T-helper 17 cell (primary cell): ENCODE measurements at regions not wholly inside any gene's neighbourhood (a gene's known extent, or its start where the extent isn't known, plus 50 kb on each side); places are given as distances from the start of the nearest gene placed in this dataset.

ENCODE experiments used
- ATAC-seq: fragments of 150-1000 bp; cut with Tn5 transposase; 2 replicates; pipeline ENCODE4 v1.10.0; 2021; ENCODE audit warnings: mild to moderate bottlenecking, moderate library complexity
- DNase-seq, 3 donors: peaks; one replicate each; pipeline versions ENCODE4 v3.0.0 to v3.0.0-alpha.2; 2020 to 2021
- H3K9me3 ChIP-seq: one replicate; pipeline ENCODE4 v1.7.0; 2013; ENCODE audit warnings: low read length, mild to moderate bottlenecking; ENCODE audit not compliant: control insufficient read depth, poor library complexity, severe bottlenecking
- H3K27ac Mint-ChIP-seq: one replicate; pipeline ENCODE4 v1.8.0; 2022; ENCODE audit warnings: mild to moderate bottlenecking, moderate library complexity, mixed read lengths
- H3K27me3 Mint-ChIP-seq: one replicate; pipeline ENCODE4 v1.8.0; 2022; ENCODE audit warnings: mixed read lengths
- H3K36me3 Mint-ChIP-seq: one replicate; pipeline ENCODE4 v1.8.0; 2022; ENCODE audit warnings: low read depth, mixed read lengths
- H3K4me1 Mint-ChIP-seq: one replicate; pipeline ENCODE4 v1.8.0; 2022; ENCODE audit warnings: mild to moderate bottlenecking, mixed read lengths
- H3K4me3 Mint-ChIP-seq: one replicate; pipeline ENCODE4 v1.8.0; 2022; ENCODE audit warnings: mild to moderate bottlenecking, moderate library complexity, mixed read lengths

DNA sequence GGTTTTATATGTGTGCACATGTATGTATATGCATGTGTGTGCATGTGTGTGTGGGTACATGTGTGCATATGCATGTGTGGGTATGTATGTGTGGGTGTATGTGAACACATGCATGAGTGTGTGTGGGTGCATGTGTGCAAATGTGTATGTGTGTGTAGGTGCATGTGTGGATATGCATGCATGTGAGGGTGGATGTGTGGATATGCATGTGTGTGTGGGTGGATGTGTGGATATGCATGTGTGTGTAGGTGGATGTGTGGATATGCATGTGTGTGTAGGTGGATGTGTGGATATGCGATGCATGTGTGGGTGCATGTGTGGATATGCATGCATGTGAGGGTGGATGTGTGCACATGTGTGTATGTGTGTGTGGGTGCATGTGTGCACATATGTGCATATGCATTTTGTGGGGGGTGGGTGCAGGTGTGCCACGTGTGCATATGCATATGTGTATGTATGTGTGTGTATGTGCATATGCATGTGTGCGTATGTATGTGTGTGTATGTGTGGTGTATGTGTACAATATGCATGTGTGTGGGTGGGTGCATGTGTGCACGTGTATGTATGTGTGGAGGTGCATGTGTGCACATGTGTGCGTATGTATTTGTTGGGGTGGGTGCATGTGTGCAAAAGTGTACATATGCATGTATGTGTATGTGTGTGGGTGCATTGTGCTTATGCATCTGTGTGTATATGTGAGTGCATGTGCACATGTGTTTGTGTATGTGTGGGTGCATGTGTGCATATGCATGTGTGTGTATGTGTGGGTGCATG lies 144.2 kb downstream of the GAS1 start:
- H3K4me1 Mint-ChIP-seq, result no peaks in the 10 kb centered on the region
- ATAC-seq (no peak), DNase-seq (no peak)
- no peak overlapping the region for H3K27ac Mint-ChIP-seq
- H3K4me3 Mint-ChIP-seq, result no peak overlapping the region
- H3K27me3 Mint-ChIP-seq, result peaks cover 13% of the 10 kb centered on the region
- H3K9me3 ChIP-seq, result no peaks in the 10 kb centered on the region
- no peaks in the 10 kb centered on the region for H3K36me3 Mint-ChIP-seq

DNA sequence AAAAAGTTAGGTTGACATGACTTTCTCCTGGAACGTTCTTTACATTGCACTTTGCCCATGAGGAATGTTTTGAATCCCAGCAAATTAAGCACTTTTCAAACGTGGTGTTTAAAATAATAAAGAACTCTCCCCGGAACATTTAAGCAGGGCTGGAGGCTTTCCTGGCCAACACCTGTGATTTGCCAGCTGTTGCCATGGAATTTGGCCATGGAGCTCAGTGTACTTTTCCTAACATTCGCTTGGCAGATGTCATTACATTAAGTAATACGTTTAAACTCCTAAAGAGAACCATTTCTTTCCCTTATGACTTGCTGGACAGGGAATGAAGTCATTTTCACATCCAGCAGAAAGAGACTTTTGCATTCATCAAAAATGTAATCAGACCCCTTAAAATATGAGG lies 146.1 kb downstream of the GAS1 start:
- H3K27ac Mint-ChIP-seq, result no peak overlapping the region
- ATAC-seq, result no peak
- H3K4me3 Mint-ChIP-seq, result no peak overlapping the region

DNA sequence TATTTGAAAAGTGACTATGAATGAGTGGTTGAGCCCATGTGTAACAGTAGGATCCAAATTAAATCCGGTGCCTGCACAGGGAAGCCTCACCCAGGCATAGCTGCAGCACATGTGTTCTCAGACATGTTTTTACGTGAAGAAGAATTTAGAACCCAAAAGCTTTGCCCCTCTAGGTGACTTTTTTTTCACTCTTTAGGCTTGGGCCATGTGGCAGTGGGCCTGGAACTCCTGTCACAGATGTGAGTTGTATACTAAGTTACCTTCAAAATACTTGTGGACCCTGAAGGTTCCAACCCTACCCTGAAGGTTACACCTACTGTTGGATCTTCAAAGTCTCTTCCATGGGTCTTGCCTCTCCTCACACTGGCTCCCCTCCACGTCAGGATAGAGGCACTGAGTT lies 146.6 kb downstream of the GAS1 start:
- Mint-ChIP-seq H3K27ac (no peak overlapping the region), H3K4me1 (no peaks in the 10 kb centered on the region), H3K36me3 (no peaks in the 10 kb centered on the region), H3K4me3 (no peak overlapping the region), H3K27me3 (peaks cover 22% of the 10 kb centered on the region)
- no peak for DNase-seq
- no peaks in the 10 kb centered on the region for H3K9me3 ChIP-seq
- ATAC-seq, result no peak

More for the DNA sequence above, 146.1 kb downstream of the GAS1 start:
- DNase-seq, result no peak
- no peaks in the 10 kb centered on the region for H3K4me1 Mint-ChIP-seq
- peaks cover 19% of the 10 kb centered on the region for H3K27me3 Mint-ChIP-seq
- H3K36me3 Mint-ChIP-seq, result no peaks in the 10 kb centered on the region
- H3K9me3 ChIP-seq, result no peaks in the 10 kb centered on the region

DNA sequence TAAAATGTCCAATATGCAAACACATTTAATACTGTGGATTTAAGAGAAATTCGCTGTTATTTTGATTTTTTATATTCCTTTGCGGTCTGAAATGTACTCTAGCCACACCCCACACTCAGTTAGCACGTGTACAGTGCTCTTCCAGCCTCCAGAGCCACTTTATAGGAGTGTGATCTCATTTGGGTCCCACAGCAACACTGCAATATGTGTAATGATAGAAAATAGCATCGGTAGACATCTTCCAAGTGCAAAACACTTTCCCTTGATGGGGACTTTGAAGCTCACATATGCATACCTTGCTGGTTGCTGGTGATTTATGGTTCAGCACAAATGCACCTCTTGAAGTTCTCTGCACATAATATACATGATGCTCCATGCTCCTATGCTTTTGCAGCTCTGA lies 148.3 kb downstream of the GAS1 start:
- ATAC-seq (no peak), DNase-seq (no peak)
- H3K4me1 Mint-ChIP-seq, result no peaks in the 10 kb centered on the region
- peaks cover 38% of the 10 kb centered on the region for H3K27me3 Mint-ChIP-seq
- no peaks in the 10 kb centered on the region for H3K36me3 Mint-ChIP-seq
- no peak overlapping the region for H3K27ac Mint-ChIP-seq
- no peaks in the 10 kb centered on the region for H3K9me3 ChIP-seq
- no peak overlapping the region for H3K4me3 Mint-ChIP-seq

DNA sequence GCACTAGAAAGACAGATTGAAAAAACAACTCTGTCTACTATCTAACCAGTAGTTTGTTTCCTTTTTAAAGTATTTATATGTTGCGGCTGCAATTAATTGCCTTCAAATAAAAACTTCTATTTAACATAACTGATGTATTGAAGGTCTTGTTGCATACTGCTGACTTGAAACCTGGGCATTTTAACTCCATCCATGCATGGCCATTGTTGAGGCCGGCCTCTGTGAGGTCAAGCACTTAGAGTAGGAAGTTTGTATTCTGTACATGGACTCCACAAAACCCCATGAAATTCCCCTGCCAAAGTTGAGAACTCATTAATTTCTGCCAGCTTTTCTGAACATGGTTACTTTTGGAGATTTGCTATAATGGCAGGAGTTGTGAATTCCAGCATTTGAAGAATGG lies 150.6 kb downstream of the GAS1 start:
- no peaks in the 10 kb centered on the region for H3K9me3 ChIP-seq
- no peak for DNase-seq
- Mint-ChIP-seq H3K4me1 (no peaks in the 10 kb centered on the region), H3K27ac (no peak overlapping the region), H3K4me3 (no peak overlapping the region), H3K27me3 (peaks cover 45% of the 10 kb centered on the region), H3K36me3 (no peaks in the 10 kb centered on the region)
- no peak for ATAC-seq

DNA sequence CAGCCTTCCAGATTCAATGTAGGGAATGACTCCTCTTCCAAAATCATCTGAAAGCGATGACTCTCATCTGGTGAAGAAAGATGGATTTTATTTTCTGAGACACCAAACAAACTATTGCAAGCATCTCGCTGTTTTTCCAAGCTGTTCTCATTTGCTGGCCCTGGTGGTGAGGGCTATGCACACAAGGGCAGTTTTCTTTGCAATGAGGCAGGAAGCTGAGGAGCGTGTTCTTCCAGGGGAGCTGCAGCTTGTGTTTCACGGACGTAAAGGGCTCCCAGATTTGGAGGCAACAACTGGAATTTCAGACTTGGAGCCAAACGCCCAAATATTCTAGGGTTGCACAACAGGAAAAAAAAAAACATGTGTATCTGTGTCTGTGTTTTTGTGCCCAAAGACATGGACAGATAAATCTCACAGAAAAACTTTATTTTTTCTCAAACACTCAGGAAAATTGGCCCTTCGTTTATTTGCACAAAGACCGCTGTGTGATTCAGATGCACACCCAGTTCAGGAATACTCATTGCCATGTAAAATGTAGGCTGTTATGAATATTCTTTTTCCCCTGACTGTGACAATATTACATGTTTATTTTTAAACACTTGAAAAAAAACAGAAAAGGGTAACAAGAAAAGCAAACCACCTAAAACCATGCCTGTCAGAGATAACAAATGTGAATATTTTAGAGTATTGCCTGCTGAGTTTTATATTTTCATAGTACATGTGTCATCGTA lies 151.3 kb downstream of the GAS1 start:
- Mint-ChIP-seq H3K4me1 (no peaks in the 10 kb centered on the region), H3K27ac (no peak overlapping the region), H3K36me3 (no peaks in the 10 kb centered on the region), H3K4me3 (no peak overlapping the region), H3K27me3 (peaks cover 51% of the 10 kb centered on the region)
- H3K9me3 ChIP-seq, result no peaks in the 10 kb centered on the region
- DNase-seq, result no peak
- no peak for ATAC-seq

DNA sequence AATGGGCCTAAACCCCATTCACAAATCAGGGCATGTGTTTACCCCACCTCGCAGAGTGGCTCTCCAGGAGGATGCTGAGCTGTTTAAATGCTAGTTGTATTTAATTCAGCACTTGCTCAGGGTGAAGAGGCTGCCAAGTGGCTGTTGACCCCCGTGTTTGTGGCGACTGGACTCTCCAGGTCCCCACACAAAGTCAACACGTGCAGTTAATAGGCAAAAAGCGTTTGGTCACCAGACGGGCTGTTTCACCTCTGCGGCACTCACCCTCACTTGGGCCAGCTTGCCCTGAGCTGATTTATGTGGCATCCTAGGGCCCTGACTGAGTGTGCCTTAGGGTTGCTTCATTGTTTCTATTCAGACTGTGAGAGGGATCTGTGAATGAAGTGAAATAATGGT lies 152.3 kb downstream of the GAS1 start:
- ATAC-seq (no peak), DNase-seq (no peak)
- no peaks in the 10 kb centered on the region for H3K9me3 ChIP-seq
- H3K4me3 Mint-ChIP-seq, result no peak overlapping the region
- H3K27ac Mint-ChIP-seq, result no peak overlapping the region
- H3K4me1 Mint-ChIP-seq, result no peaks in the 10 kb centered on the region
- no peaks in the 10 kb centered on the region for H3K36me3 Mint-ChIP-seq
- H3K27me3 Mint-ChIP-seq, result peaks cover 60% of the 10 kb centered on the region

DNA sequence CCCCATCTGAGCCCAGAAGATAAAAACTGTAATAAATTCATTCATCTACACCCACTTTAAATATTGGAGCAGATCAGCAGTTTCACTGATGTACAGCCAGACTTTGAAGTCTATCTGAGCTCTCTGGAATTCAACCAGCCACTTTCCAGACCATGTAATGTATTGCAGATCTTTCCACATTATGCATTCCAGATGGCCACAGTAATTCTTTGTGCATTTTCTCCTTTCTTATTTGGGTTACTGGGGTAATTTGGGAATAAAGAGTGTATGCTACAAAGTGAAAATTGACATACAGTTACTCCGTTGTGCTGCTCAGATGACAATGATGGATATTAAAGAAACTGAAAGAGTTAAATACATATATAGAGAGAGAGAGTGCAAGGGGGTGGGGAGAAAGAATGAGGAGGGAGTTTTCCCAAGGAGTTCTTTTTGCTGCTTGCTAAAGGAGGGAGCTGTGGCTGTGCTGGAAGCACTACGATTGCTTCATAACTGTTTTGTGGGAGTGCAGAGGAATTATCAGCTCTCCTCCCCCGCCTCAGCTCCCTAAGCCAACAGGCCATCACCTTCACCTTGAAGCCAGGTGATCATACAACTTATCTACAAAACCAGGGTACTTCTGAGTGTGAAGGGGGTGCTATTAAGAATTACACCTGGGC lies 152.8 kb downstream of the GAS1 start:
- DNase-seq (no peak), ATAC-seq (no peak)
- Mint-ChIP-seq H3K4me1 (no peaks in the 10 kb centered on the region), H3K4me3 (no peak overlapping the region), H3K27me3 (peaks cover 62% of the 10 kb centered on the region), H3K36me3 (no peaks in the 10 kb centered on the region), H3K27ac (no peak overlapping the region)
- H3K9me3 ChIP-seq, result no peaks in the 10 kb centered on the region

DNA sequence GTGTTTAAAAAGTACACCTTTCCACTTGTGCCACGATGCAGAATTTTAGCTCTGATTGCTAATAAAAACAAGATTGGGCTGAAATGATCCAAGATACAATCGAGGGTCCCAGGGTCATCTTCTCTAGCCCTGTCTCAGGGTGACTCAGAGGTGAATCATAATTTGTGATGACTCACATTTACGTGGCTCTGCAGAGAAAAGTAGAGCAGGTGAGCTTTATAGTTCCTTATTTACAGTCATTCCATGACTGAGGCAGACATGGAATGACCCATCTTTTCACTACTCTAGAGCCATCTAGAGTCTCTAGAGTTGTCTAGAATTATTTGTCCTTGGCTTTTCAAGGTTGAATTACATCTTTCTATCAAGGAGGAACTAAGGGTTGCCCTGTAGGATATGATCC lies 155.2 kb downstream of the GAS1 start:
- H3K27me3 Mint-ChIP-seq, result peaks cover 60% of the 10 kb centered on the region
- no peaks in the 10 kb centered on the region for H3K36me3 Mint-ChIP-seq
- H3K4me1 Mint-ChIP-seq, result no peaks in the 10 kb centered on the region
- H3K27ac Mint-ChIP-seq, result no peak overlapping the region
- DNase-seq (no peak), ATAC-seq (no peak)
- H3K9me3 ChIP-seq, result no peaks in the 10 kb centered on the region
- H3K4me3 Mint-ChIP-seq, result no peak overlapping the region

DNA sequence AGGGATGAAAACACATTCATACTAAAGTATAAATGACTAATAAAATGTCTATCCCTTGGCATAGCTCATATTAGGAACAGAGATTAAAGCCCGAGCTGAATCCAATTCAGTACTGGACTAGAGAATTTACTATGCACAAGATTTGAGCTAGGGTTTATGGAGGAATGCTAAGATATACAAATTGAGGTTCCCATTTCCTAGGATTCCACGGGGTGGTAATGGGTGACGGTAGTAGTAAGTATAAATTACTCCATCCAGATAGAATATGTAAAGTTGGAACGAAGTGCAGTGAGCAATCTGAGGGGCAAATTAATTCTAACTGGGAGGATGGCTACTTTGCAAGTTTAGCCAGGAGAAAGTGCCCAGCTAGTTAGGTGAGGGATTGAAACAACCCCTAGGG lies 156.5 kb downstream of the GAS1 start:
- no peaks in the 10 kb centered on the region for H3K36me3 Mint-ChIP-seq
- no peak overlapping the region for H3K27ac Mint-ChIP-seq
- H3K9me3 ChIP-seq, result no peaks in the 10 kb centered on the region
- peaks cover 59% of the 10 kb centered on the region for H3K27me3 Mint-ChIP-seq
- no peak for ATAC-seq
- H3K4me1 Mint-ChIP-seq, result no peaks in the 10 kb centered on the region
- DNase-seq, result no peak
- no peak overlapping the region for H3K4me3 Mint-ChIP-seq

DNA sequence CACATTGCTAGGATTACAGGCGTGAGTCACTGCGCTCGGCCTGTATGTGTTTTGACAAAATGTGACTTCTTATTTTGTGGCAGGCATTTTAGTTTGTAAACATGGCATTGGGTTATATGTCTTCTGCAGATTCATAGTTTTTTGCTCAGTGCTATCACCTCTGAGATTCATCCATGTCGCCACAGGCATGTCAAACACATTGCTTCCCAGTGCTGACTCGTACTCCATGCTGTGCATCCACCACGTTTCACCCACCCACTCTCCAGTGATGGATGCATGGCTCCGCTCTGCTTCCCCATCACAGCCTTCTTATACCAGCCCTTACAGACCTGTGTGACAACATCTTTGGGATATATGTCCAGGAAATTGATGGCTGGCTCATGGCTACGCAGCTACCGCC lies 158.8 kb downstream of the GAS1 start:
- H3K4me1 Mint-ChIP-seq, result no peaks in the 10 kb centered on the region
- no peak overlapping the region for H3K4me3 Mint-ChIP-seq
- H3K27me3 Mint-ChIP-seq, result peaks cover 48% of the 10 kb centered on the region
- H3K27ac Mint-ChIP-seq, result no peak overlapping the region
- H3K9me3 ChIP-seq, result no peaks in the 10 kb centered on the region
- ATAC-seq (no peak), DNase-seq (no peak)
- no peaks in the 10 kb centered on the region for H3K36me3 Mint-ChIP-seq

DNA sequence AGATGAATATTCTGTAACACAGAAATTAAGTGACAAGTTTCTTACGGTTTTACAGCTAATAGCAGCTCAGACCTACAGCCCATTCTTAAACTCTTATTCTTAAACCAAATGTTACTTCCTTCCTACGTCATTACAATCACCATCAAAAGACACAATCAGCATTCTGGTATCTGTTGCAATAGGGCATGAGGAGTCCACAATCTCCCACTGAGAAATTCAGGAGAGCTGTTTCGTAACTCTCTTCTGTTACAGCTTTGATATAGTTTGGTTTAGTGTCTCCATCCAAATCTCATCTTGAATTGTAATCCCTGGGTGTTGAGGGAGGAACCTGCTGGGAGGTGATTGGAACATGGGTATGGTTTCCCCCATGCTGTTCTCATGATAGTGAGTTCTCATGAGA lies 163.4 kb downstream of the GAS1 start:
- DNase-seq, result no peak
- Mint-ChIP-seq H3K4me3 (no peak overlapping the region), H3K4me1 (no peaks in the 10 kb centered on the region), H3K36me3 (no peaks in the 10 kb centered on the region), H3K27me3 (peaks cover 30% of the 10 kb centered on the region), H3K27ac (no peak overlapping the region)
- ATAC-seq, result no peak
- no peaks in the 10 kb centered on the region for H3K9me3 ChIP-seq

DNA sequence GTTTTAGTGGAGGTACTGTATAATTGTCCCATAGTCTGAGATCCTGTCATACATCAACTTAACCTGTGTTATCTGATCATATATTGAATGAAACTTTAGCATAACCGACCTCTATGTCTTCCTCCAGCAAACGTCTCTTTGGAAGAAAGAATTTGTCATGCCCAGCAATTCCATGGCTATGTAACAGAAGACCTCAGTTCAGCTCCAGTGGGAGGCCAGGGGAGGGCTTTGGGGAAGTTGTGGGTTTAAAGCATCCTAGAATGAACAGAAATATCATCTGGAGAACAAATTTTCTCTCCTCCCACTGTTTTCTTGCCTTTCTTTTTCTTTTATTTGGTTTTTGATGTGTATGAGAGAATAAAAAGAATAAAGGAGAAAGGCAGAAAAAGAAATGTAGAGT lies 164.5 kb downstream of the GAS1 start:
- ATAC-seq (no peak), DNase-seq (no peak)
- H3K27ac Mint-ChIP-seq, result no peak overlapping the region
- no peaks in the 10 kb centered on the region for H3K36me3 Mint-ChIP-seq
- no peaks in the 10 kb centered on the region for H3K9me3 ChIP-seq
- H3K4me3 Mint-ChIP-seq, result no peak overlapping the region
- H3K4me1 Mint-ChIP-seq, result no peaks in the 10 kb centered on the region
- H3K27me3 Mint-ChIP-seq, result peaks cover 31% of the 10 kb centered on the region
